Left lung (tissue), 4 donors: ENCODE measurements at regions not wholly inside any gene's neighbourhood (a gene's known extent, or its start where the extent isn't known, plus 50 kb on each side); places are given as distances from the start of the nearest gene placed in this dataset.
"Not testable (repeated sequence)": the region's sequence is repeated elsewhere in the genome, so short reads cannot be mapped to it uniquely, and the experiment has no call there.

Experiments
- ATAC-seq: fragments of 200-7000 bp; cut with Tn5 transposase; one replicate; pipeline ENCODE4 v1.9.1; 2020; ENCODE audit warnings: moderate library complexity
- DNase-seq, 4 donors: peaks; one replicate each; pipeline ENCODE4 v3.0.0-alpha.2; 2013 to 2020
- H3K27ac ChIP-seq, 2 donors: fragments of 200-600 bp; sonication (generic) in 1 of 2; one replicate each; pipeline versions ENCODE4 v1.5.0 to v1.8.0; 2020 to 2021
- H3K27me3 ChIP-seq, 2 donors: fragments of 200-600 bp; sonication (generic) in 1 of 2; one replicate each; pipeline versions ENCODE4 v1.5.0 to v1.8.0; 2020 to 2021
- H3K36me3 ChIP-seq, 2 donors: fragments of 200-600 bp; sonication (generic) in 1 of 2; one replicate each; pipeline versions ENCODE4 v1.5.0 to v1.8.0; 2020 to 2021
- H3K4me1 ChIP-seq, 2 donors: fragments of 200-600 bp; one replicate each; pipeline ENCODE4 v1.8.0; 2021
- H3K4me3 ChIP-seq, 2 donors: fragments of 200-600 bp; sonication (generic) in 1 of 2; one replicate each; pipeline versions ENCODE4 v1.5.0 to v1.8.0; 2020 to 2021; ENCODE audit warnings: mild to moderate bottlenecking in 1 of 2
- H3K9me3 ChIP-seq, 2 donors: fragments of 200-600 bp; sonication (generic) in 1 of 2; one replicate each; pipeline versions ENCODE4 v1.5.0 to v1.8.0; 2020 to 2021
- CTCF ChIP-seq, 2 donors: fragments of 200-600 bp; sonication (generic) in 1 of 2; IDR thresholded peaks; one replicate each; pipeline versions ENCODE4 v1.5.0 to v1.8.0; 2021; ENCODE audit warnings: antibody characterized with exemption in 2 of 2
- intact Hi-C, 2 donors: fragments of 100-400 bp; cut with DNase I; formaldehyde crosslinking; loops; one replicate each; pipeline versions ENCODE4 v1.11.2 to v1.14.2; 2022
- donor health status: DM: no; HTN: yes; CAD: no.
- donor health status: DM: no; HTN: no; CAD: no.

- TF ChIP-seq CTCF (IDR thresholded peaks at IDR 0.05) = no peak
- intact Hi-C loops = no loop called here
- Histone ChIP-seq H3K9me3 (no peaks in the 10 kb centered on the region), H3K4me1 (no peaks in the 10 kb centered on the region), H3K36me3 (no peaks in the 10 kb centered on the region), H3K4me3 (no peak overlapping the region), H3K27ac (no peak overlapping the region), H3K27me3 (no peaks in the 10 kb centered on the region)
- ATAC-seq (no peak), DNase-seq (no peak)
Observed at GRCh38 chr3:18533039-18533438, 107.9 kb upstream of the SATB1 start.

GRCh38 chr3:18531662-18532061 is 106.5 kb upstream of the SATB1 start:
- Histone ChIP-seq H3K4me3 (no peak overlapping the region), H3K27ac (no peak overlapping the region), H3K27me3 (no peaks in the 10 kb centered on the region), H3K4me1 (no peaks in the 10 kb centered on the region), H3K9me3 (no peaks in the 10 kb centered on the region), H3K36me3 (no peaks in the 10 kb centered on the region)
- no peak for ATAC-seq
- no peak for TF ChIP-seq CTCF (IDR thresholded peaks at IDR 0.05)
- no peak for DNase-seq
- intact Hi-C loops = no loop called here

- Histone ChIP-seq H3K4me3 (no peak overlapping the region), H3K9me3 (peaks cover 0 to 14% of the 10 kb centered on the region in 2 donors), H3K36me3 (no peaks in the 10 kb centered on the region), H3K27me3 (no peaks in the 10 kb centered on the region), H3K27ac (no peak overlapping the region), H3K4me1 (no peaks in the 10 kb centered on the region)
- TF ChIP-seq CTCF (IDR thresholded peaks at IDR 0.05) = no peak
- no peak for DNase-seq
- intact Hi-C loops = no loop called here
- no peak for ATAC-seq
Observed at GRCh38 chr3:18529631-18530030, 104.5 kb upstream of the SATB1 start.

GRCh38 chr3:18527691-18528090 is 102.6 kb upstream of the SATB1 start:
- ATAC-seq = no peak
- intact Hi-C loops = no loop called here
- Histone ChIP-seq H3K4me1 (no peaks in the 10 kb centered on the region), H3K36me3 (no peaks in the 10 kb centered on the region), H3K27ac (no peak overlapping the region), H3K9me3 (peaks cover 0 to 16% of the 10 kb centered on the region in 2 donors), H3K27me3 (no peaks in the 10 kb centered on the region), H3K4me3 (no peak overlapping the region)
- TF ChIP-seq CTCF (IDR thresholded peaks at IDR 0.05) = no peak
- no peak for DNase-seq

- intact Hi-C loops = no loop called here
- no peaks in the 10 kb centered on the region for H3K4me1 ChIP-seq
- H3K27me3 ChIP-seq = no peaks in the 10 kb centered on the region
- TF ChIP-seq CTCF (IDR thresholded peaks at IDR 0.05) = no peak
- peaks cover 0 to 16% of the 10 kb centered on the region in 2 donors for H3K9me3 ChIP-seq
- no peak for DNase-seq
- H3K27ac ChIP-seq = no peak overlapping the region
- ATAC-seq = no peak
- no peaks in the 10 kb centered on the region for H3K36me3 ChIP-seq
- H3K4me3 ChIP-seq = no peak overlapping the region
Observed at GRCh38 chr3:18526667-18527066, 101.5 kb upstream of the SATB1 start.

- H3K36me3 ChIP-seq = not testable (repeated sequence)
Observed at GRCh38 chr3:18516170-18516569, 91.0 kb upstream of the SATB1 start.

More at GRCh38 chr3:18516170-18516569, 91.0 kb upstream of the SATB1 start:
- H3K4me3 ChIP-seq, ATAC-seq, H3K27me3 ChIP-seq, H3K9me3 ChIP-seq, H3K27ac ChIP-seq, intact Hi-C loops, DNase-seq, H3K4me1 ChIP-seq: not testable (repeated sequence)
